HEK293 (cell line): ENCODE measurements at regions not wholly inside any gene's neighbourhood (a gene's known extent, or its start where the extent isn't known, plus 50 kb on each side); places are given as distances from the start of the nearest gene placed in this dataset.
A peak's percentile ranks its signal among the peaks of the same experiment; 100 is the strongest.

Source experiments
- CTCF ChIA-PET: fragments of 350-600 bp; formaldehyde crosslinking; extraction: SDS; loops from one replicate; lab custom pipeline; 2021; ENCODE audit warnings: antibody characterized with exemption; lab: Yijun Ruan, JAX
- POLR2A ChIA-PET: fragments of 300-600 bp; formaldehyde crosslinking; extraction: SDS; loops from one replicate; lab custom pipeline; 2020; ENCODE audit warnings: antibody characterized with exemption, inconsistent platforms; lab: Yijun Ruan, JAX
- H3K27ac ChIP-seq: fragments of 200-500 bp; sonication (Bioruptor generic); 2 replicates; pipeline ENCODE4 v1.5.1; 2014; ENCODE audit warnings: low read depth, low read length, control low read depth, inconsistent platforms; ENCODE audit errors: extremely low read depth
- H3K36me3 ChIP-seq, 2 experiments: fragments of 200-500 bp in 1 of 2; sonication (Bioruptor generic) in 1 of 2; 1 replicate in 1 of 2; 2 replicates in 1 of 2; pipeline ENCODE4 v1.5.1; 2014 to 2017; ENCODE audit warnings: inconsistent platforms in 2 of 2, low read length in 2 of 2; ENCODE audit not compliant: control insufficient read depth in 2 of 2, insufficient read depth in 1 of 2
- H3K4me1 ChIP-seq: fragments of 200-500 bp; sonication (Bioruptor generic); 2 replicates; pipeline ENCODE4 v1.5.1; 2014; ENCODE audit warnings: mild to moderate bottlenecking, low read length, inconsistent platforms; ENCODE audit not compliant: control insufficient read depth, insufficient read depth
- H3K4me3 ChIP-seq: 2 replicates; pipeline ENCODE4 v1.5.1; 2011; ENCODE audit warnings: low read depth, mild to moderate bottlenecking, control low read depth, low read length, moderate library complexity
- H3K9me3 ChIP-seq: fragments of 200-500 bp; sonication (Bioruptor generic); 2 replicates; pipeline ENCODE4 v1.5.1; 2014; ENCODE audit warnings: low read depth, low read length, inconsistent platforms; ENCODE audit not compliant: control insufficient read depth, insufficient read depth
- GLIS2 ChIP-seq: fragments of 450-650 bp; formaldehyde crosslinking; IDR thresholded peaks from 2 replicates; pipeline ENCODE4 v1.5.1; 2016; ENCODE audit warnings: missing biosample characterization, missing genetic modification characterization
- HOXA7 ChIP-seq: sonication (generic); formaldehyde crosslinking; IDR thresholded peaks from 2 replicates; pipeline ENCODE4 v1.8.1; 2022; ENCODE audit warnings: missing genetic modification reagents, borderline replicate concordance
- ZBTB7A ChIP-seq: fragments of 450-650 bp; formaldehyde crosslinking; IDR thresholded peaks from 2 replicates; pipeline ENCODE4 v1.5.1; 2016; ENCODE audit warnings: low read depth, missing biosample characterization, missing genetic modification characterization
- ZFP41 ChIP-seq: fragments of 450-650 bp; formaldehyde crosslinking; IDR thresholded peaks from 2 replicates; pipeline ENCODE4 v1.5.1; 2016; ENCODE audit warnings: missing biosample characterization, missing genetic modification characterization, borderline replicate concordance
- ZNF341 ChIP-seq: fragments of 450-650 bp; formaldehyde crosslinking; IDR thresholded peaks from 2 replicates; pipeline ENCODE4; 2016; ENCODE audit warnings: low read depth, missing biosample characterization, missing genetic modification characterization
- ZNF529 ChIP-seq: fragments of 450-650 bp; formaldehyde crosslinking; IDR thresholded peaks from 2 replicates; pipeline ENCODE4 v1.5.1; 2017; ENCODE audit warnings: missing genetic modification characterization, missing biosample characterization; ENCODE audit not compliant: insufficient replicate concordance
- ZNF571 ChIP-seq: fragments of 450-650 bp; formaldehyde crosslinking; IDR thresholded peaks from 2 replicates; pipeline ENCODE4 v1.5.0; 2017; ENCODE audit warnings: missing biosample characterization, missing genetic modification characterization
- ZNF707 ChIP-seq: fragments of 450-650 bp; formaldehyde crosslinking; IDR thresholded peaks from 2 replicates; pipeline ENCODE4 v1.5.1; 2016; ENCODE audit warnings: missing biosample characterization, missing genetic modification characterization
- ZSCAN16 ChIP-seq: fragments of 450-650 bp; formaldehyde crosslinking; IDR thresholded peaks from 2 replicates; pipeline ENCODE4 v1.5.1; 2016; ENCODE audit warnings: missing biosample characterization, missing genetic modification characterization
- ZXDB ChIP-seq: fragments of 450-650 bp; formaldehyde crosslinking; IDR thresholded peaks from 2 replicates; pipeline ENCODE4 v1.5.1; 2016; ENCODE audit warnings: missing biosample characterization, missing genetic modification characterization
- TF ChIP-seq, protein P1 (sequence below): fragments of 450-650 bp; formaldehyde crosslinking; IDR thresholded peaks from 2 replicates; pipeline ENCODE4 v1.5.1; 2016; ENCODE audit warnings: missing biosample characterization, missing genetic modification characterization, borderline replicate concordance
- TF ChIP-seq, protein P2 (sequence below): IDR thresholded peaks from 2 replicates; pipeline ENCODE4 v1.6.1; 2011; ENCODE audit warnings: mild to moderate bottlenecking, low read depth, low read length, borderline replicate concordance
- TF ChIP-seq, protein P3 (sequence below): fragments of 450-650 bp; formaldehyde crosslinking; optimal IDR thresholded peaks from 2 replicates; pipeline ENCODE3; 2016; ENCODE audit warnings: missing biosample characterization, mild to moderate bottlenecking, missing genetic modification characterization
- TF ChIP-seq, protein P4 (sequence below): fragments of 450-650 bp; formaldehyde crosslinking; IDR thresholded peaks from 2 replicates; pipeline ENCODE4 v1.5.1; 2017; ENCODE audit warnings: missing biosample characterization, mild to moderate bottlenecking, missing genetic modification characterization, moderate library complexity

DNA sequence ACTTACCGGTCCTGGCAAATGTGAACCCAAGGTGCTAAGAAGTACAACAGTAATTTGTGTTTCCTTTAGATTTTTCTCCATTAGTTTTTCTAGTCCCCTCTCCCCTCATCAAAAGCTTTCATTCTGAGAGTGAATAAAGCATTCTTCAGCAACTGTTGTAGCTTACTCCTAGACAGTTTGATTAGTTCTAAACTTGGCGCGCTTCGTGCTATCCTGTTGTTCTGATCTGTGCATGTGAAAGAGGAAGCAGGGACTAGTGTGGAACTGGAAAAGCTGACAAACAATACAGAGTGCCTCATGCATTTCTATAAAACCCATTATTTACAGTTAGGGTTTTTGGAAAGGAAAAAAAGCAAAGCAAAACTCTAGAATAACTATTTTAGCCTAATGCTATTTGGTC is 556.9 kb upstream of the SLIT2 start (continued):
- TF ChIP-seq ZNF707 (tag by site-specific recombination), result no peak
- TF ChIP-seq, protein P1, sequence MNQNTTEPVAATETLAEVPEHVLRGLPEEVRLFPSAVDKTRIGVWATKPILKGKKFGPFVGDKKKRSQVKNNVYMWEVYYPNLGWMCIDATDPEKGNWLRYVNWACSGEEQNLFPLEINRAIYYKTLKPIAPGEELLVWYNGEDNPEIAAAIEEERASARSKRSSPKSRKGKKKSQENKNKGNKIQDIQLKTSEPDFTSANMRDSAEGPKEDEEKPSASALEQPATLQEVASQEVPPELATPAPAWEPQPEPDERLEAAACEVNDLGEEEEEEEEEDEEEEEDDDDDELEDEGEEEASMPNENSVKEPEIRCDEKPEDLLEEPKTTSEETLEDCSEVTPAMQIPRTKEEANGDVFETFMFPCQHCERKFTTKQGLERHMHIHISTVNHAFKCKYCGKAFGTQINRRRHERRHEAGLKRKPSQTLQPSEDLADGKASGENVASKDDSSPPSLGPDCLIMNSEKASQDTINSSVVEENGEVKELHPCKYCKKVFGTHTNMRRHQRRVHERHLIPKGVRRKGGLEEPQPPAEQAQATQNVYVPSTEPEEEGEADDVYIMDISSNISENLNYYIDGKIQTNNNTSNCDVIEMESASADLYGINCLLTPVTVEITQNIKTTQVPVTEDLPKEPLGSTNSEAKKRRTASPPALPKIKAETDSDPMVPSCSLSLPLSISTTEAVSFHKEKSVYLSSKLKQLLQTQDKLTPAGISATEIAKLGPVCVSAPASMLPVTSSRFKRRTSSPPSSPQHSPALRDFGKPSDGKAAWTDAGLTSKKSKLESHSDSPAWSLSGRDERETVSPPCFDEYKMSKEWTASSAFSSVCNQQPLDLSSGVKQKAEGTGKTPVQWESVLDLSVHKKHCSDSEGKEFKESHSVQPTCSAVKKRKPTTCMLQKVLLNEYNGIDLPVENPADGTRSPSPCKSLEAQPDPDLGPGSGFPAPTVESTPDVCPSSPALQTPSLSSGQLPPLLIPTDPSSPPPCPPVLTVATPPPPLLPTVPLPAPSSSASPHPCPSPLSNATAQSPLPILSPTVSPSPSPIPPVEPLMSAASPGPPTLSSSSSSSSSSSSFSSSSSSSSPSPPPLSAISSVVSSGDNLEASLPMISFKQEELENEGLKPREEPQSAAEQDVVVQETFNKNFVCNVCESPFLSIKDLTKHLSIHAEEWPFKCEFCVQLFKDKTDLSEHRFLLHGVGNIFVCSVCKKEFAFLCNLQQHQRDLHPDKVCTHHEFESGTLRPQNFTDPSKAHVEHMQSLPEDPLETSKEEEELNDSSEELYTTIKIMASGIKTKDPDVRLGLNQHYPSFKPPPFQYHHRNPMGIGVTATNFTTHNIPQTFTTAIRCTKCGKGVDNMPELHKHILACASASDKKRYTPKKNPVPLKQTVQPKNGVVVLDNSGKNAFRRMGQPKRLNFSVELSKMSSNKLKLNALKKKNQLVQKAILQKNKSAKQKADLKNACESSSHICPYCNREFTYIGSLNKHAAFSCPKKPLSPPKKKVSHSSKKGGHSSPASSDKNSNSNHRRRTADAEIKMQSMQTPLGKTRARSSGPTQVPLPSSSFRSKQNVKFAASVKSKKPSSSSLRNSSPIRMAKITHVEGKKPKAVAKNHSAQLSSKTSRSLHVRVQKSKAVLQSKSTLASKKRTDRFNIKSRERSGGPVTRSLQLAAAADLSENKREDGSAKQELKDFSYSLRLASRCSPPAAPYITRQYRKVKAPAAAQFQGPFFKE (tag by site-specific recombination), result no peak
- TF ChIP-seq ZNF571 (tag by site-specific recombination), result no peak
- TF ChIP-seq, protein P2, sequence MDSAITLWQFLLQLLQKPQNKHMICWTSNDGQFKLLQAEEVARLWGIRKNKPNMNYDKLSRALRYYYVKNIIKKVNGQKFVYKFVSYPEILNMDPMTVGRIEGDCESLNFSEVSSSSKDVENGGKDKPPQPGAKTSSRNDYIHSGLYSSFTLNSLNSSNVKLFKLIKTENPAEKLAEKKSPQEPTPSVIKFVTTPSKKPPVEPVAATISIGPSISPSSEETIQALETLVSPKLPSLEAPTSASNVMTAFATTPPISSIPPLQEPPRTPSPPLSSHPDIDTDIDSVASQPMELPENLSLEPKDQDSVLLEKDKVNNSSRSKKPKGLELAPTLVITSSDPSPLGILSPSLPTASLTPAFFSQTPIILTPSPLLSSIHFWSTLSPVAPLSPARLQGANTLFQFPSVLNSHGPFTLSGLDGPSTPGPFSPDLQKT, result no peak
- TF ChIP-seq ZBTB7A (tag by site-specific recombination), result no peak
- no peak for TF ChIP-seq GLIS2 (tag by site-specific recombination)
- TF ChIP-seq ZNF529, result no peak
- no peak for TF ChIP-seq ZFP41
- TF ChIP-seq ZSCAN16, result no peak
- no peak for TF ChIP-seq HOXA7
- TF ChIP-seq, all 188 proteins: peak for 0

DNA sequence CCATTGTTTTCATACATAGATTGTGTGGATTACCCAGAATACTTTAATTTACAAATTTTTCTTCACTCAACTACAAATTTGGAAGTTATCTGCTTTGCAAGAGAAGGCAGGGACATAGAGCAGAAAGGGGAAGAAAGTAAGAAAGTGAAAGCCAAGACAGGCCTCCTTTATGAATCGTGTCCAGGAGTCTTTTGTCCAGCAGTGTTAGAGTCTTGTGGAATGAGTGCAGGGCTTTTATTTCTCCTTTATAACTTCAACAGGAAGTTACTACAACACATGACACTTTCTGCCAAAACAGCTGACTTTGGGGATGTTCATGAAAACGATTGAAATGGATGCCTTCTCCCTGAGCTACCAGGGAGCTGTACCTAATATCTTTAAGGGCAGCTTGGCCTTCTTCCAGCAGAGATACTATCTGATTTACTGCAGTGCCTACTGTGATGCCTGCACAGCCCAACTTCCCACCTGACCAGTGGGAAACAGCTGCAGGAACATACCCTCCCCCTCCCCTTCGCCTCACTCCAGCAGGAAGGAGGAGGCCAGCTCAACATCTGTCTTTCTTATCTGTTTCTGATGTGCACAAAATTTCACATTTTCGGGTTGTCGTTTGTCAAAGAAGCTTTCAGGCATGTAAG is 557.7 kb upstream of the SLIT2 start:
- H3K27ac ChIP-seq, result no peak overlapping the region
- TF ChIP-seq, protein P3, sequence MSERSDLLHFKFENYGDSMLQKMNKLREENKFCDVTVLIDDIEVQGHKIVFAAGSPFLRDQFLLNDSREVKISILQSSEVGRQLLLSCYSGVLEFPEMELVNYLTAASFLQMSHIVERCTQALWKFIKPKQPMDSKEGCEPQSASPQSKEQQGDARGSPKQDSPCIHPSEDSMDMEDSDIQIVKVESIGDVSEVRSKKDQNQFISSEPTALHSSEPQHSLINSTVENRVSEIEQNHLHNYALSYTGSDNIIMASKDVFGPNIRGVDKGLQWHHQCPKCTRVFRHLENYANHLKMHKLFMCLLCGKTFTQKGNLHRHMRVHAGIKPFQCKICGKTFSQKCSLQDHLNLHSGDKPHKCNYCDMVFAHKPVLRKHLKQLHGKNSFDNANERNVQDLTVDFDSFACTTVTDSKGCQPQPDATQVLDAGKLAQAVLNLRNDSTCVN (tag by site-specific recombination), result no peak
- TF ChIP-seq, protein P4, sequence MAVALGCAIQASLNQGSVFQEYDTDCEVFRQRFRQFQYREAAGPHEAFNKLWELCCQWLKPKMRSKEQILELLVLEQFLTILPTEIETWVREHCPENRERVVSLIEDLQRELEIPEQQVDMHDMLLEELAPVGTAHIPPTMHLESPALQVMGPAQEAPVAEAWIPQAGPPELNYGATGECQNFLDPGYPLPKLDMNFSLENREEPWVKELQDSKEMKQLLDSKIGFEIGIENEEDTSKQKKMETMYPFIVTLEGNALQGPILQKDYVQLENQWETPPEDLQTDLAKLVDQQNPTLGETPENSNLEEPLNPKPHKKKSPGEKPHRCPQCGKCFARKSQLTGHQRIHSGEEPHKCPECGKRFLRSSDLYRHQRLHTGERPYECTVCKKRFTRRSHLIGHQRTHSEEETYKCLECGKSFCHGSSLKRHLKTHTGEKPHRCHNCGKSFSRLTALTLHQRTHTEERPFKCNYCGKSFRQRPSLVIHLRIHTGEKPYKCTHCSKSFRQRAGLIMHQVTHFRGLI (tag by site-specific recombination), result peak; percentile 60; the same call in 1 of the 2 replicates
- TF ChIP-seq ZXDB (tag by site-specific recombination) (no peak), ZNF341 (tag by site-specific recombination) (peak; percentile 74)
- ChIA-PET CTCF (no interaction called here), POLR2A (no interaction called here)
- H3K36me3 ChIP-seq, result no peaks in the 10 kb centered on the region
- H3K9me3 ChIP-seq, result no peaks in the 10 kb centered on the region
- H3K4me1 ChIP-seq, result no peaks in the 10 kb centered on the region
- H3K4me3 ChIP-seq, result no peak overlapping the region
